Fibroblast of skin of abdomen (primary cell): ENCODE measurements at regions not wholly inside any gene's neighbourhood (a gene's known extent, or its start where the extent isn't known, plus 50 kb on each side); places are given as distances from the start of the nearest gene placed in this dataset.
"Not testable (repeated sequence)": the region's sequence is repeated elsewhere in the genome, so short reads cannot be mapped to it uniquely, and the experiment has no call there.

Source experiments
- DNase-seq: peaks from one replicate; pipeline ENCODE4 v3.0.0-alpha.2; 2013

DNA sequence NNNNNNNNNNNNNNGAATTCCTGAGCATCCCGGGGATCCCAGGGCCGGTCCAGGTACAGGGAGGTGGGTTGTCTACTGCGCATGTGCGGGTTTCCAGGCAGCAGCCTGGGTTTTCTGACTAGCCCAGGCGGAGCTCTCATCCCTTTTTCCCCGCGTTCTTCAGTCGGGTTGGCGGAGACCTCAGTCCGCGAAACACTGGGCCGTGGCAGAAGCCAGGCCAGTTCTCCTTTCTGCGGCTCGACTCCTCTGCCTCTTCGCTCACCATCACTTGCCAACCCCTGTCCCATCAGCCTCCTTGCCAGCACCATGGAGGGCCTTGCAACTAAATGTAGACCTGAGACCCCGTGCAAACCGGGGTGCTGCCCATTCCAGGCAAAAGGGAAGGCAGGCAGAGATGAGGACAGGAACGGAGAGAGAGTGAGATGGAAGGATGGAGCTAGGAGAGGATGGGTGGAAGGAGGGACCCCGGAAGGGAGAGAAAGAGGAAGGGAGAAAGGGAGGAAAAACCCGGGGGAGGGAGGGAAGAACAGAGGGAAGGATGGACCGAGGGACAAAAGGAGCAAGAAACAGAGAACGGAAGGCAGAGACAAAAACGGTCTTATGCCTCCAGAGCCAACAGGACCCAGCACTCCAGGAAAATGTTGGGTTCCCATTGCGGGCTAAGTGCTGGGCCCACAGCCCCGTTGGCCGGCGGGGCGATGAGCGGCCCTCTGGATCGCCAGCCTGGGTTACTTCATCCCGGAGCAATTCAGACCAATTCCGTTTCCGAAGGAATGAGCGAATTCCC, 445.4 kb upstream of the DEFB115 start:
- DNase-seq: peak; percentile 37

DNA sequence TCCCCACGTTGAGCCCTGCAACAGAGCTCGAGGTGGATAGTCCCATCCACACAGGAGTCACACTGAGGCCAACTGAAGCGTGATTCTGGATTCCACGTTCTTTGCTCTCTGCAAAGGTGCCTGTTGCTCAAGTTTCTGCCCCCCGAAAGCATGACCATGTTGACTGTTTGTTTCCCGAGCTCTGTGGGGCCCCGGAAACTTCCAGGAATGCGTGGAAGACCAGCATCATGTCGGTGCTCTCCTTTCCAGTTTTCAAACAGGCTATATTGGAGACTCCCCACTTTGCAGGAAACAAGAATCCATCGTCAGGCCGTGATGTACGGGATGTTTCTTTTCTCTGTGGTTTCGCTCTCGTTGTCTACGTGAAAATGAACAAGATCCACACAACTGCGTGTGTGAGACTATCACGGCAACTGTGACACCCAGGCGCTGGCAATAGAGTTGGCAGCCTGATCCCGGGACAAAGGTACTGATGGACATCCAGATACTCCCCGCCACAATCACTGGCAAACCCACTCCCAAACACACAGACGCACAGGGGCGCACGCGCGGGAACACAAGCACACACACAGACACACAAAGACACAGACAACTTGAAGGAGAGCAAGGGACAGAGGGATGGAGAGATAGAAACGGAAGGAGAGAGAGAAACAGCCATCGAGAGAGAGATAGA, 444.6 kb upstream of the DEFB115 start:
- no peak for DNase-seq

DNA sequence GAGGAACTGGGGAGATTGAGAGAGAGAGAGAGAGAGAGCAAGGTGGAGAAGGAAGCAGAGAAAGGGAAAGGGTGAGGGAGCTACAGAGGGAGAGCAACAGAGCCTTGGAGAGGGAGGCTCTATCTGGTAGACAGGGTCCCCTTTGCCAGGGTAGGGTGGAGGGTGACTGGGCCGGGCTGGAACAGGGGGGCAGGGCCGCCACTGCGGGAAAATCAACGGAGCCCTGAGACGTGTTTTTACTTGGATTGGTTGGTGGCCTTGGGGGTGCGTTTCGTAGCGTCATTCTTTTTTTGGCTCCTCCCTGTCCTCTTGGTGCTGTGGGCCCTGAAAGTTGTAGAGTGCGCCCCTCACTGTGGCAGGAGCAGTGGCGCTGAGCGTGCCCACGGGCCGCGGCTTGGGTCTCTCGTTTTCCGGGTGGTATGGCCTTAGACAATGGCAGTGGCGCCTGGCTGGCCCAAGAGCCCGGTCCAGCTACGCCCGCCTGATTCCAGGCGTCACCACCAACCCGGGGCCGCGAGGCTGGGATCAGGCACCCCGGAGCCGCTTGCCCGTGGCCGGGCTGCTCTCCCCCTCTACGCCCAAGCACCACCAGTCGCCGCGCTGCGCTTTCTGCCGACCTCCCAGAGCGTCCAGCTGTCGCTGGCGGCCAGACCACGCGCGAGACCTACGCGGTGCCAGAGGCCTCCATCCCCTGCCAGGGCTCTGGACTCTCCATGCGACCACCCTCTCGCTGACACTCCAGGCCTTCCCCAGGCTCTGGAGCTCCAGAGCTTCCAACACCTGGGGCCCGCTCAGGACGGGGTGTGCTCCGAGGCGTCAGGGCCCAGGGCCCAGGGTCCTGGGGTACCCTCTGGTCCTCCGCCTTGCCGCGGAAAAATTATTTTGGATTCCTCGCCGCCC, 443.8 kb upstream of the DEFB115 start:
- not testable (repeated sequence) for DNase-seq

DNA sequence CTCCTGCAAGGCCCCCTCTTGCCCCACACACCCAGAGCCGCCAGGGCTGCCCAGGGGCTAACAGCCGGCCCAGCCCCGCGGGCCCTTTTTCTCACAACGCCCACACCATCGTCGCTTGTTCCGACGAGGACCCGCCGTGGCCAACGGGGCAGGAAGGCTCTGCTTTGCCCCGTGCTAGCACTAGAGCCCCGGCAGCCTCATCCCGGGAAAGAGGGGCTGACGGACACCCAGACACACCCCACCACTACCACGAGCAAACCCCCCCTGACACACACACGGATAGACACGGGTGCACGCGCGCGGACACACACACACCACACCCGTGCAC, 443.2 kb upstream of the DEFB115 start:
- DNase-seq: not testable (repeated sequence)

DNA sequence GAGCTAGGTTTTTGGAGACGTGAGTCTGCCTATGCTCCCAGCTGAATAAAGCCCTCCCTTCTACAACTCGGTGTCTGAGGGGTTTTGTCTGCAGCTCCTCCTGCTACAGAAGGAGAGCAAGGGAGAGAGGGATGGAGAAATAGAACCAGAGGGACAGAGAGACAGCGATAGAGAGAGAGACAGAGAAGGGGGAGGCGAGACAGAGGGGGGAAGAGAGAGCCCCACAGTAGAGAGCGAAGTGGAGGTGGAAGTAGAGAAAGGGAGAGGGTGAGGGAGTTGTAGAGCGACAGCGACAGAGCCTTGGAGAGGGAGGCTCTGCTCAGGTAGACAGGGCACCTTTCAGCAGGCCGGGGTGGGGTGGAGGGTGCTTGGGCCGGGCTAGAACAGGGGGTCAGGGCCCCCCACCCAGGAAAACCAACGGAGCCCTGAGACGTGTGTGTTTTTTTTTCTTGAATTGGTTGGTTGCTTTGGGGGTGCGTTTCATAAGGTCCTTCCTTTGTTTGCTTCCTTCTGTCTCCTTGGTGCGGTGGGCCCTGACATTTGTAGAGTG, 442.4 kb upstream of the DEFB115 start:
- DNase-seq: not testable (repeated sequence)

DNA sequence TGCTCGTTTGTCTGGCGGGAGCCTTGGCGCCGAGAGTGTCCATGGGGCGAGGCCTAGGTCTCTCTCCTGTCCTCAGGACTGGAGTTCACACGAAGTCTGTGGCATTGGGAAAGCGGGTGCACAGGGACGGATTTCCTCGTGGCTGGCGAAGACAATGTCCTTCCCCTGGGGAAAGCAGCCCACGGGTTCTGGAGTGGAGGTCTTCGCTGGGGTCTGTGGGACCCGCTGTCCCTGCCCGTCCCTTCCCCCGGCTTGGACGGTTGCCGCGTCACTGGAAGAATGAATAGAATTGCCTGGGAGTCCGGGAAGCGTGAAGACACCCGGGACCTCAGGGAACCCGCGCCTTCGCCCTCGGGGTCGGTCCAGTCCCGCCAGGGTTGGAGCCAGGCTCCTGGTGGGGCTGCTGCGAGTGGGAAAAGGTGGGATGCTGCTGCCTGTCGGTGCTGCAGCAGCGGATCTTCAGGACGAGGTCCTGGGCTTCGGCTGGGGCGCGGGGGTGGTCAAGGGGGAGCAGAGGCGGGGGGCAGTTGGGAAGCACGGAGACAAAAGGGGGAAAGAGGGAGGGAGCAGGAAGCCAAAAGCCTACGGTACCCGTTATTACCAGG, 441.8 kb upstream of the DEFB115 start:
- no peak for DNase-seq

DNA sequence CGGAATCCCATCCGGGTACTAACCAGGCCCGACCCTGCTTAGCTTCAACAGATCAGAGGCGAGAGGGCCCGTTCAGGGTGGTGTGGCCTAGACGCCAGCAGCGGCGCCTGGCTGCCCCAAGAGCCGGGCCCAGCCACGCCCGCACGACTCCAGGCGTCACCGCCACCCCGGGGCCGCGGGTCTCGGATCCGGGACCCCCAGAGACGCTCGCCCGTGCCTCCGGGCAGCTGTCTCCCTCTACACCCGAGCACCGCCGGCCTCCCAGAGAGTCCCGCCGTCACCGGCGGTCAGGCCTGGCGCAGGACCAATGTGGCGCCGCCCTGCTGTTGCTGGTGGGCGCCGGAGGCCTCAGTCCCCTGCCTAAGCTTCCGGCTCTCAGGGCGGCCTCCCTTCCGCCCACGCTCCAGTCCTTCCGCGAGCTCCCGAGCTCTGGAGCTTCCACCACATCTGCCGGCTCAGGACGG, 441.2 kb upstream of the DEFB115 start:
- DNase-seq: no peak

DNA sequence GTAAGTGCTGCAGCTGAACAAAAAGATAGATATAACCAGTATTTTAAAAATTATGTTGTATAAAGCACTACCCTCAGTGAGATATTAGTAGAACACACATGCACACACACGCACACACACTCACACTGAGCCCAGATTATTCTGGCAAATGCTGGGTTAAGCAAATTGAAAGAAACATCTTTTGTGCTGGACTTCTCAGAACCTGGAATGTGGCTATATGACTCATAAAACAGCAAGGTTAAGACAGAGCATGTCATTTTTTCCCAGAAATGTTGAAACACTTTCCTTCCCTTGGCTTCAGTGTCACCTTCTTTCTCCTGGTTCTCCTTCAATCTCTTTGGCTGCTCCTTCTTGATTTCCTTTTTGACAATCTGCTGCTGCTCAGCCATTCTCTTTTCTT, 435.8 kb upstream of the DEFB115 start:
- not testable (repeated sequence) for DNase-seq

DNA sequence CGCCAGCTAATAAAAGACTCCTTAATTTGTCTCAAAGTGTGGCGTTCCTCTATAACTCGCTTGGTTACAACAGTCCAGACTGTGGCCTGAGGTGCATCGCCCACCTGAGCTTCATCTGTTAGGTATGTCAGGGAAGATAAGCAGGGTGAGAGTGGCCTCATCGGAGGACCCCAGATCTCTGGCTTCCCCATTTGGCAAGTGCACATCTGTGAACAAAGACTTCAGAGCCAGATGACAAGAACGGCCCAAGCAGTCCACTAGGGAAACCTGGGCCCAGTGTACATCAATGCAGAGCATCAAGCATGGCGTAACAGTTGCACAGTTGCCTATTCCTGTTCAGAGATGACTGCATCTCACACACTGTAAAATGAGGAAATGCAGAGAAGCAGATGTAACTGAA, 432.8 kb upstream of the DEFB115 start:
- DNase-seq: not testable (repeated sequence)

DNA sequence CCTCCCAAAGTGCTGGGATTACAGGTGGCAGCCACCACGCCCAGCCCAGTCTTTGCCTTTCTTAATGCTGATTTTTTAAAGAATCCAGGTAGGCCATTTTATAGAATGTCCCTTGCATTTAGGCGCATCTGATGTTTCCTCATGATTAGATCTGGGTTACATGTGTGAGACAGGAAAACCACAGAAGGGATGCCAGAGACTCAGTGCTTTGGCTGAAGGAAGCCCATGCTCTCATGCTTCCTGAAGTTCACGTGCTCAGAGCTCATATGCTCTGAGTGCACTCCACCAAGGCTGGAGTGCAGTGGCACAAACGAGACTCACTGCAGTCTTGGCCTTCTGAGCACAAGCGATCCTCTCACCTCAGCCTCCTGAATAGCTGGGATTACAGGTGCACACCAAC, 411.5 kb upstream of the DEFB115 start:
- not testable (repeated sequence) for DNase-seq

DNA sequence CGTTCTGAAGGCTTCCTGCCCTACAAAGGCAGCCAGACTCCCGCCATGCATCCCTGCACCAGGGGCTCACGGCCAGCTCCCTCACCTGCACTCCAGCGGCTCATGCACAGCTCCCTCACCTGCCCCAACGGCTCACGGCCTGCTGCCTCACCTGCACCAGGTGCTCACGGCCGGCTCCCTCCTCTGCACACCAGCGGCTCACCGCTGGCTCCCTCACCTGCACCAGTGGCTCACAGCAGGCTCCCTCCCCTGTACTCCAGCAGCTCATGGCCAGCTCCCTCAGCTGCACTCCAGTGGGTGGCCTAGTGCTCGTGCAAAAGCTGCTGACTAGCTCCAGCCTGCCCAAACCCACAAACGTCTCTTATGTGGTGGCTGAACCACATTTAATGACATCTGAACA, 389.2 kb upstream of the DEFB115 start:
- DNase-seq: not testable (repeated sequence)

DNA sequence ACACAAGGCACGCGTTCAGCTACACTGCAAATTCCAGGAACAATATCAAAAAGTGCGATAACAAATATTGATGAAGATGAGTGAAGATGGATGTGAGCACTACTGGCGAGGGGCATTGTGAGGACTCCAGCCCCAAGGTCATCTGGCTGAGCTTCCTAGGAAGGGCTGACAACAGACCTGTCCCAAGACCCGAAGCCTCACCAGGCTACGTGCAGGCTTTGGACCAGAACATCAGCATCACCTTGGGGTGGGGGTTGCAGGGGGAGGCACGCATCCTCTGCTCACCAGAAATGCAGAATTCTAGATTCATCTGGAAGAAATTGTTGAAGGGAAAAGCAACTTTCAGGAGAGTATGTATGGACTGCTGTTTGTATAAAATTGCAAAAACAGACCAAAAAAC, 386.3 kb upstream of the DEFB115 start:
- not testable (repeated sequence) for DNase-seq

DNA sequence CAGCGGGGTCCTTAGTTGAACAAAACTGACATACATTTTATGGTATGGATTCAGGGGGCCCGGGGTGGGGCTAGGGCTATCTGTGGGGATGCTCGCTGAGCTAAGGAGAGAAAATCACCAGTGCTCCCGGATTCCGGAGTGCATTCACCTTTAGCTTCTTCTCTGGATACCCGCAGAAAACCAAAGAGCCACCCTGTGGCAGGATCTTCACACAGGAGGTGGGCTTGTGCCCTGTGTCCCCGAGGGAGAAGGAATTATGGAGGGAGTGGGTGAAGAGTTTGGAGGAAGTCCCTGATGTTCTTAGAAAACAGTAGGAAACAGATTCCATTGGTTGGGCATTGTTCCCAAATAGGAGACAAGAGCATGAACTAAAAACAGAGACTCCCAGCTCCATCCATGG, 385.2 kb upstream of the DEFB115 start:
- not testable (repeated sequence) for DNase-seq

DNA sequence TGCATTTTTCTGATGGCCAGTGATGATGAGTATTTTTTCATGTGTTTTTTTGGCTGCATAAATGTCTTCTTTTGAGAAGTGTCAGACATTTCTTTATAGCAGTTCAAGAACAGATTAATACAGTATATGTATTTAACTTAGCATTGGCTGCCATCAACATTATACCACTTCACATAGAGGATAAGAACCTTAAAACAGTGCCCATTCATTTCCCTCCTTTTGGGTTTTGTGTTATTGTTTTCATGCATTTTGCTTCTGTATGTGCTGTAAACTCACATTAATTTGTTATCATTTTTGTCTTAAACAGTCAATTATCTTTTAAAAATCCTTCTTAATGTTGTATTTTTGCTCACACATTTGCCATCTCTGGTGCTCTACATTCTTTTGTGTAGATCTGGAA, 381.6 kb upstream of the DEFB115 start:
- not testable (repeated sequence) for DNase-seq

DNA sequence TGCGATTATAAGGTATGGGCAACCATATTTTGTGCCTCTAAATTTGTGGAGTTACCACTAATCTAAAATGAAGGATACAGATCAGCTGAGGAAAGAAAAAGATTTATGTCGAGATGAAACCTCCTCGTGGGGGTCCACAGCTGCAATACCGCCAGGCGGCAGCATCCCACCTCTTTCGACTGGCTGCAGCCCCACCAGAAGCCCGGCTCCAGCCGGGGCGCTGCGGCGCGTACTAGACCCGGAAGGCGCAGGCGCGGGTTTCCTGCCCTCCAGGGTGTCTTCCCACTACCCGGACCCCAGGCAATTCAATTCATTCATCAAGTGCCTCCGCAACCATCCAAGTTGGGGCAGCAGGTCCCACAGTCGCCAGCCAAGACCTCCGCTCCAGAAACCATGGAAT, 366.1 kb upstream of the DEFB115 start:
- DNase-seq: not testable (repeated sequence)

DNA sequence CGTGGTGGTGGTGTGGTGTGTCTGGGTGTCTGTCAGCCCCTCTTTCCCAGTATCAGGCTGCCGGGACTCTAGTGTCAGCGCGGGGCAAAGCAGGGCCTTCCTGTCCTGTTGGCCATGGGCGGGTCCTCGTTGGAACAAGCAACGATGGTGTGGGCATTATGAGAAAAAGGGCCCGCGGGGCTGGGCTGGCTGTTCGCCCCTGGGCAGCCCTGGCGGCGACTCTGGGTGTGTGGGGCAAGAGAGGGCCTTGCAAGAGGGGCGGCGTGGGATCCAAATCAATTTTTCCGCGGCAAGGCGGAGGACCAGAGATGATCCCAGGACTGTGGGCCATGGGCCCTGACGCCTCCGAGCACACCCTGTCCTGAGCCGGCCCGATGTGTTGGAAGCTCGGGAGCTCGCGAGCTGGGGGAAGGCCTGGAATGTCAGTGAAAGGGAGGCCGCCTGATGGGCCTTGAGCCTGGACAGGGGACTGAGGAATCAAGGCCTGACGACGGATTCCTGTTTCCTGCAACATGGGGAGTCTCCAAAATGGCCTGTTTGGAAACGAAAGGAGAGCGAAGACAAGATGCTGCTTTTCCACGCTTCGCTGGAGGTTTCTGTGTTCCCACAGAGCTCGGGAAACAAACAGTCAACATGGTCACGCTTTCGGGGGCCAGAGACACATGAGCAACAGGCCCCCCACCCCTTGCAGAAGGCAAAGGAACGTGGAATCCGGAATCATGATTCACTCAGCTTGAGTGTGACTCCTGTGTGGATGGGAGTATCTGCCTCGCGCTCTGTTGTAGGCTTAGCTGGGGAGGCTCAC, 364.7 kb upstream of the DEFB115 start:
- DNase-seq: no peak

DNA sequence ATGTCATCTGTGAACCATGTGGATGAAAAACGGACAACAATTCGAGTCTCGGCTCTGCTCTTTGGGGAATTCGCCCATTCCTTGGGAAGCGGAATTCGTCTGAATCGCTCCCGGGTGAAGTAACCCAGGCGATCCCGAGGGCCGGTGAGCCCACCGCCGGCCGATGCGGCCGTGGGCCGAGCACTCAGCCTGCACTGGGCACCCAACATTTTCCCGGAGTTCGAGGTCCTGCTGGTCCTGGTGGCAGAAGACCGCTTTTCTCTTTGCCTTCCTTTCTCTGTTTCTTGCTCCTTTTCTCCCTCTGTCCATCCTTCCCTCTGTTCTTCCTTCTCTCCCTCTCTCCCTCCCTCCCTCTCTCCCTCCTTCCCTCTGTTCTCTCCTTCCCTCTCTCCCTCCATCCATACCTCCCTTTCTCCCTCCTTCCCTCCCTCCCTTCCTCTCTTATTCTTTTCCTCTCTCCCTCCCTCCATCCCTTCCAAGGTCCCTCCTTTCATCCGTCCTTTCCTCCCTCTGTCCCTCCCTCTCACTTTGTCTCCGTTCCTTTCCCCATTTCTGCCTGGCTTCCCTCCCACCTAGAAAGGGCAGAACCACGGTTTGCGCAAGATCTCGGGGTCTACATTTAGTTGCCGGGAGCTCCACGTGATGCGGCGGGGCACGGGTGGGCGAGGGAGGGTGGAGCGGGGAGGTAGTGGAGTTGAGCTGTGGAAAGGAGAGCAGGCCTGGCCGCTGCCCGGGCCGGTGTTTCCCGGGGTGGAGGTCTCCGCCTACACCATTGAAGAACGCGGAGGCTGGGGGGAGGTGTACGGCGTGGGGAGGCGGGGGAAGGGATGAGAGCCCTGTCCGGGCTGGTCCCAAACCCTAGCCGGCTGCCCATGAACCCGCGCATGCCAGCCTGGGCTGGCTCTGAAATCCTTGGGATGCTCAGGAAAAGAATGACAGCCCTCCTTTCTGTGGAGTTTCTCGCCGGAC, 363.8 kb upstream of the DEFB115 start:
- DNase-seq: not testable (repeated sequence)

DNA sequence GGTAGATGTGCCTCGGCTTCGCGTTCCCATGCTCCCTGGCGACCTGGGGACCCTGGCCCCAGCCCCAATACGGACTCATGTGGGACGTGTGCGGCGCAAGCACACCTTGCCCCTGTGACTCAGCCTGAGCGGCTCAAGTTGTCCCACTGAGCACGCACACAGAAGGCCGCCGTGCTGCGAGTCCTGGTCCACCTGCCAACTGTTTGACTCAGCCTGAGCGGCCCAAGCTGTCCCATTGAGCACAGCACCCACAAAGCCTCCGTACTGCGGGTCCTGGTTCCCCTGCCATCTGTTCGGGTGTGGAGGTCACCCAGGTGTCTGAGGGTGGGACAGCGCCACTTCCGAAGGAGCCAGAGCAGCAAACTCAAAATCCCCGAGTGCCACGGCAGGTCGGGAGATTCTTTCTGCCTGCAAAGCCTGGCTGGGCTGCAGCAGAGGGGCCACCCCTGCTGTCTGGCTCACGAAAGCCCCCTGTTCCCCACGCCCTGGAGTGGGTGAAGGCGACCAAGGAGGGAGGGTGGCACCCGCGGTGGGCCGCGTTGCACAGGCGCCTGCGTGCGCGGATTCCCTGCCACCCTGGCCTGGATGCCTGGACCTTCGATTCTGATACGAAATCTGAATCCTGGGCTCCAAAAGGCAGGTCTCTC, 362.6 kb upstream of the DEFB115 start:
- not testable (repeated sequence) for DNase-seq

DNA sequence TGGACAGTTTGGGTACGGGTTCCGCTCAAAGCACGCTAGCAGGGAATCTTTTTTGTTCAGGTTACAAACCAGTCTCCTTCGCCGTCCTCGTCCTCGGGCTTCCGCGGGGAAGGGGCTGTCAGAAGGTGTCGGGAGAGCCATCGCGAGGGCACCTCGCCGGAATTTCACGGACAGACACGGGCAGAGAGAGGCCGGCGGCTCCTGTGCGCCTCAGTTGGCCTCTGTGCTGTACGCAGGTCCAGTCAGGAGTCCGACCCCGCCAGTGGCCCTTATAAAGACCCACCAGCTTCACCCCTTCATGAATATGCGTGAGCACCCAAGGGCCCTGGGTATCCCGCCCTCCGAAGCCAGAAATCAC, 362.1 kb upstream of the DEFB115 start:
- not testable (repeated sequence) for DNase-seq
